GM10266 (cell line): ENCODE measurements at regions not wholly inside any gene's neighbourhood (a gene's known extent, or its start where the extent isn't known, plus 50 kb on each side); places are given as distances from the start of the nearest gene placed in this dataset.

Experiments used
- DNase-seq: peaks from one replicate; pipeline ENCODE4 v3.0.0; 2012; ENCODE audit errors: extremely low spot score
- CTCF ChIP-seq: IDR thresholded peaks from 2 replicates; pipeline ENCODE4 v1.5.1; 2012; ENCODE audit warnings: mild to moderate bottlenecking, low read depth; ENCODE audit not compliant: control insufficient read depth, insufficient read depth; ENCODE audit errors: missing control alignments

- no peak for DNase-seq
- TF ChIP-seq CTCF: no peak
Measured at GRCh38 chr20:58020656-58021454, 207.6 kb downstream of the ANKRD60 start.

- no peak for TF ChIP-seq CTCF
- no peak for DNase-seq
Measured at GRCh38 chr20:58019850-58020625, 208.4 kb downstream of the ANKRD60 start.

- no peak for TF ChIP-seq CTCF
- no peak for DNase-seq
Measured at GRCh38 chr20:58019027-58019849, 209.2 kb downstream of the ANKRD60 start.

- no peak for DNase-seq
- TF ChIP-seq CTCF: no peak
Measured at GRCh38 chr20:58018590-58018989, 209.9 kb downstream of the ANKRD60 start.

GRCh38 chr20:58017970-58018530, 210.4 kb downstream of the ANKRD60 start:
- no peak for DNase-seq
- TF ChIP-seq CTCF: no peak

GRCh38 chr20:58017231-58017969, 211.1 kb downstream of the ANKRD60 start:
- no peak for TF ChIP-seq CTCF
- no peak for DNase-seq
